ENCODE measurements at regions not wholly inside any gene's neighbourhood (a gene's known extent, or its start where the extent isn't known, plus 50 kb on each side); places are given as distances from the start of the nearest gene placed in this dataset.

DNA sequence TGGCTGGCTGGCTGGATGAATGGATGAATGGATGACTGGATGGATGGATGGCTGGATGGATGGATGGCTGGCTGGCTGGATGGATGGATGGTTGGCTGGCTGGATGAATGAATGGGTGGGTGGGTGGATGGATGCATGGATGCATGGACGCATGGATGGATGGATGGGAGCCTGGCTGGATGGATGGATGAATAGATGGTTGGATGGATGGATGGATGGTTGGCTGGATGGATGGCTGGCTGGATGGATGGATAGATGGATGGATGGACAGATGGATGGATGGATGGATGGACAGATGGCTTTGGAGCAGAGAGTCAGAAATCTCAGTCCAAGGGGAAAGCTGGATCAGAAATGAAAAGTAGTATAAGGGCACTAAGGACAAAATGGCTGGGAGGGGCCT lies 106.4 kb upstream of the SERP2 start:
- Histone ChIP-seq H4K20me1 (ENCODE audit: insufficient read depth, low read length) (no peaks in the 10 kb centered on the region), H2AFZ (ENCODE audit: low read length) (no peak overlapping the region), H3K4me2 (ENCODE audit: low read depth, low read length) (no peak overlapping the region), H3K4me1 (ENCODE audit: insufficient read depth, low read length) (peaks cover 9% of the 10 kb centered on the region; the same call in 1 of the 2 replicates), H3K36me3 (replicated peaks in 1 of 2; ENCODE audit: control insufficient read depth in 1 of 2, insufficient read depth in 2 of 2, low read length in 2 of 2) (no peaks in the 10 kb centered on the region), H3K27me3 (ENCODE audit: control insufficient read depth in 1 of 2, insufficient read depth in 2 of 2, low read length in 2 of 2) (0 out of 5 replicates have a peak, but pooled peaks cover 0 to 3% of the 10 kb centered on the region in 2 experiments), H3K27ac (ENCODE audit: extremely low read length, insufficient read depth, low read length) (no peak overlapping the region), H3K4me3 (replicated peaks in 1 of 3; ENCODE audit: insufficient read depth in 1 of 3, low read depth in 2 of 3, low read length in 3 of 3) (no peak overlapping the region), H3K9me3 (ENCODE audit: low read length) (no peaks in the 10 kb centered on the region), H3K9ac (ENCODE audit: insufficient read depth, low read depth, low read length) (no peak overlapping the region), H3K79me2 (ENCODE audit: insufficient read depth, low read length) (no peaks in the 10 kb centered on the region)
- no TSS peak for BruUV-seq (replicated peaks)
- in situ Hi-C loops (cut with HindIII; ENCODE audit: extremely low pct_ligation_motif_present, low pct_unique_long_range_greater_than_20kb): no loop called here
- ChIA-PET POLR2A (no interaction called here), CTCF (ENCODE audit: low intra/inter-chr PET ratio, low total read pairs) (no interaction called here)
- DNase-seq (ENCODE audit: low spot score) (no peak), ATAC-seq (no peak), FAIRE-seq (no peak)
- TF ChIP-seq ZNF557 (CRISPR knock-in tag; IDR thresholded peaks at IDR 0.05): no peak
- no peak for TF ChIP-seq ZNF670 (CRISPR knock-in tag; IDR thresholded peaks at IDR 0.05; ENCODE audit: borderline replicate concordance)
- no peak for TF ChIP-seq ZNF382 (CRISPR knock-in tag; IDR thresholded peaks at IDR 0.05; ENCODE audit: borderline replicate concordance)
- TF ChIP-seq CCDC6 (CRISPR knock-in tag; IDR thresholded peaks at IDR 0.05): no peak
- TF ChIP-seq RFXANK (CRISPR knock-in tag; IDR thresholded peaks at IDR 0.05): no peak
- TF ChIP-seq ZNF432 (CRISPR knock-in tag; IDR thresholded peaks at IDR 0.05; ENCODE audit: borderline replicate concordance): no peak
- TF ChIP-seq NR2F2 (IDR thresholded peaks at IDR 0.05; ENCODE audit: borderline replicate concordance, low read depth): no peak
- no peak for TF ChIP-seq HNRNPLL (IDR thresholded peaks at IDR 0.05; ENCODE audit: low read depth, low read length, poor library complexity, severe bottlenecking)
- 65% methylated on average over 1 of the region's 1 CpG for WGBS (ENCODE audit: low lambda C conversion rate)
- intact Hi-C loops (cut with micrococcal nuclease; ENCODE audit: unreplicated experiment): no loop called here

DNA sequence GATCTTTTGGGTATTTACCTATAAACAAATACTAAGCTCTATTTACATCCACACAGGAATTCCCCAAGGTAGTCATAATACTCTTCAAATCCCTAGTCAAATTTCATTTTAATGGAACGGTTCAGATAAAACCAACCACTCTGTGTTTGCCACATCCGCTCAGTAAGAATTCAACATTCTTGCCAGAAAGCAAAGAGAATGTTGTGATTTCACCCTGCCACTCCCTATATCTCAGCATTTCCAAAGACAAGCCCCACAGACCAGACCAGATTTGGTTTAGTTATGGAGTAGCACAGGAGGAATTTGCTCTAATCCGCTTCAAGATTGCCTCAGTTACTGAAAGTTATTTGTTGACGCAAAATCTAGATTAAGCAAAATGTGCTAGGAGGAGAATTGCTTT lies 105.6 kb upstream of the SERP2 start:
- Histone ChIP-seq H2AFZ (ENCODE audit: low read length) (no peak overlapping the region), H3K9ac (ENCODE audit: insufficient read depth, low read depth, low read length) (no peak overlapping the region), H3K36me3 (replicated peaks in 1 of 2; ENCODE audit: control insufficient read depth in 1 of 2, insufficient read depth in 2 of 2, low read length in 2 of 2) (no peaks in the 10 kb centered on the region), H3K4me3 (replicated peaks in 1 of 3; ENCODE audit: insufficient read depth in 1 of 3, low read depth in 2 of 3, low read length in 3 of 3) (no peak overlapping the region), H3K79me2 (ENCODE audit: insufficient read depth, low read length) (no peaks in the 10 kb centered on the region), H3K27ac (ENCODE audit: extremely low read length, insufficient read depth, low read length) (no peak overlapping the region), H3K4me2 (ENCODE audit: low read depth, low read length) (no peak overlapping the region), H4K20me1 (ENCODE audit: insufficient read depth, low read length) (no peaks in the 10 kb centered on the region), H3K27me3 (ENCODE audit: control insufficient read depth in 1 of 2, insufficient read depth in 2 of 2, low read length in 2 of 2) (0 out of 5 replicates have a peak, but pooled peaks cover 0 to 3% of the 10 kb centered on the region in 2 experiments), H3K9me3 (ENCODE audit: low read length) (no peaks in the 10 kb centered on the region), H3K4me1 (ENCODE audit: insufficient read depth, low read length) (peaks cover 9% of the 10 kb centered on the region; the same call in 1 of the 2 replicates)
- no TSS peak for BruUV-seq (replicated peaks)
- WGBS (ENCODE audit: low lambda C conversion rate): 70% methylated on average over 4 of the region's 4 CpGs
- no peak for TF ChIP-seq CREM (IDR thresholded peaks at IDR 0.05)
- no peak for TF ChIP-seq CREM (CRISPR knock-in tag; IDR thresholded peaks at IDR 0.05)
- TF ChIP-seq SPEN (CRISPR knock-in tag; IDR thresholded peaks at IDR 0.05; ENCODE audit: low read depth): no peak
- no peak for TF ChIP-seq ZKSCAN1 (IDR thresholded peaks at IDR 0.05; ENCODE audit: low read length)
- no peak for TF ChIP-seq SSRP1 (CRISPR knock-in tag; IDR thresholded peaks at IDR 0.05)
- TF ChIP-seq ZNF619 (CRISPR knock-in tag; IDR thresholded peaks at IDR 0.05): no peak
- TF ChIP-seq RELA (CRISPR knock-in tag; IDR thresholded peaks at IDR 0.05): no peak
- POLR2A ChIA-PET: no interaction called here
- intact Hi-C loops (cut with micrococcal nuclease; ENCODE audit: unreplicated experiment) (no loop called here), in situ Hi-C loops (cut with HindIII; ENCODE audit: extremely low pct_ligation_motif_present, low pct_unique_long_range_greater_than_20kb) (no loop called here)
- ATAC-seq (no peak), DNase-seq (ENCODE audit: low spot score) (no peak), FAIRE-seq (no peak)
- CTCF ChIA-PET (ENCODE audit: low intra/inter-chr PET ratio, low total read pairs): no interaction called here
